GM12891 (cell line): ENCODE measurements at regions not wholly inside any gene's neighbourhood (a gene's known extent, or its start where the extent isn't known, plus 50 kb on each side); places are given as distances from the start of the nearest gene placed in this dataset.

Experiments
- POLR2A ChIP-seq: IDR thresholded peaks from 2 replicates; pipeline ENCODE4 v1.6.1; 2011; ENCODE audit warnings: low read depth, low read length, control low read depth
- POLR2AphosphoS5 ChIP-seq: IDR thresholded peaks from 2 replicates; pipeline ENCODE4 v1.6.1; 2011; ENCODE audit warnings: low read depth, low read length, control low read depth
- TAF1 ChIP-seq: IDR thresholded peaks from 2 replicates; pipeline ENCODE4 v1.6.1; 2011; ENCODE audit warnings: low read depth, low read length, control low read depth

GRCh38 chr6:86529635-86530034 is 407.7 kb upstream of the HTR1E start:
- TF ChIP-seq POLR2AphosphoS5 (no peak), POLR2A (no peak), TAF1 (no peak)
